NCI-H2107 (cell line): ENCODE measurements at regions not wholly inside any gene's neighbourhood (a gene's known extent, or its start where the extent isn't known, plus 50 kb on each side); places are given as distances from the start of the nearest gene placed in this dataset.

Experiments used
- DNase-seq: peaks from one replicate; lab custom pipeline; 2025; lab: John Stamatoyannopoulos, UW

- DNase-seq = no peak
Observed at GRCh38 chr3:177813322-177813721, 616.0 kb upstream of the TBL1XR1 start.

GRCh38 chr3:177816667-177817208 is 619.5 kb upstream of the TBL1XR1 start:
- no peak for DNase-seq

- DNase-seq = no peak
Observed at GRCh38 chr3:177817751-177818150, 620.5 kb upstream of the TBL1XR1 start.

- no peak for DNase-seq
Observed at GRCh38 chr3:177818712-177819240, 621.5 kb upstream of the TBL1XR1 start.

GRCh38 chr3:177820683-177821316 is 623.5 kb upstream of the TBL1XR1 start:
- DNase-seq = no peak

GRCh38 chr3:177822681-177823096 is 625.4 kb upstream of the TBL1XR1 start:
- no peak for DNase-seq

- no peak for DNase-seq
Observed at GRCh38 chr3:177823701-177824189, 626.5 kb upstream of the TBL1XR1 start.

GRCh38 chr3:177824190-177824786 is 627.0 kb upstream of the TBL1XR1 start:
- DNase-seq = no peak

- DNase-seq = no peak
Observed at GRCh38 chr3:177824841-177825240, 627.6 kb upstream of the TBL1XR1 start.

- no peak for DNase-seq
Observed at GRCh38 chr3:177826253-177826652, 629.0 kb upstream of the TBL1XR1 start.

GRCh38 chr3:177827511-177828207 is 630.4 kb upstream of the TBL1XR1 start:
- DNase-seq = no peak

GRCh38 chr3:177828208-177828565 is 630.9 kb upstream of the TBL1XR1 start:
- DNase-seq = no peak

- DNase-seq = peak; percentile 71
Observed at GRCh38 chr3:177830411-177830849, 633.1 kb upstream of the TBL1XR1 start.

GRCh38 chr3:177831361-177831760 is 634.1 kb upstream of the TBL1XR1 start:
- no peak for DNase-seq

- DNase-seq = no peak
Observed at GRCh38 chr3:177832880-177833279, 635.6 kb upstream of the TBL1XR1 start.

GRCh38 chr3:177833332-177833731 is 636.0 kb upstream of the TBL1XR1 start:
- peak; percentile 72 for DNase-seq

- DNase-seq = peak; percentile 71
Observed at GRCh38 chr3:177835008-177835407, 637.7 kb upstream of the TBL1XR1 start.

- DNase-seq = no peak
Observed at GRCh38 chr3:177835917-177836316, 638.6 kb upstream of the TBL1XR1 start.

GRCh38 chr3:177836671-177837070 is 639.4 kb upstream of the TBL1XR1 start:
- DNase-seq = peak; percentile 57

GRCh38 chr3:177837951-177838655 is 640.8 kb upstream of the TBL1XR1 start:
- DNase-seq = no peak

- no peak for DNase-seq
Observed at GRCh38 chr3:177838766-177839350, 641.6 kb upstream of the TBL1XR1 start.

- no peak for DNase-seq
Observed at GRCh38 chr3:177842302-177842701, 645.0 kb upstream of the TBL1XR1 start.
